ENCODE measurements at regions not wholly inside any gene's neighbourhood (a gene's known extent, or its start where the extent isn't known, plus 50 kb on each side); places are given as distances from the start of the nearest gene placed in this dataset.
"Not testable (repeated sequence)": the region's sequence is repeated elsewhere in the genome, so short reads cannot be mapped to it uniquely, and the experiment has no call there.

DNA sequence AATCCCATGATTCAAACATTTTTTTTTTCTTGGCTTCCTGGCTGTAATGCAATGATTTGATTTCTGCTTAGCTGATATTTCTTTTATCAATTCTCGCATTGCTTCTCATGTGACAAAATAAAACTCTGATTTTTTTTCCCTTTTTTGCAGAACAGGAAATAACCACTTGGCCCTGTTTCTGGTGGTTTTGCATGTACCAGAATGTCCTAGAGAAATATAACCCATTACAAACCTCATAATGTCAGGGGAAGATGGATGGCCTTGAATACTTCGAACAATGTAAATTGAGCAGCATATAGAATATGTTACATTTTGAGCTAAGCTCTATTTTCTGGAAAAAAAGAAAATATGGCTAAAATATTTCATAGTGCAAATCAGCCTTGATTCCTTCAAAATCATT, 275.6 kb downstream of the RAP2B start:
- in situ Hi-C loops (cut with MboI; ENCODE audit: low sequenced_read_pairs) = no loop called here

- in situ Hi-C loops (cut with MboI; ENCODE audit: low sequenced_read_pairs) = no loop called here
Observed at GRCh38 chr3:153438271-153438670, 276.2 kb downstream of the RAP2B start.

DNA sequence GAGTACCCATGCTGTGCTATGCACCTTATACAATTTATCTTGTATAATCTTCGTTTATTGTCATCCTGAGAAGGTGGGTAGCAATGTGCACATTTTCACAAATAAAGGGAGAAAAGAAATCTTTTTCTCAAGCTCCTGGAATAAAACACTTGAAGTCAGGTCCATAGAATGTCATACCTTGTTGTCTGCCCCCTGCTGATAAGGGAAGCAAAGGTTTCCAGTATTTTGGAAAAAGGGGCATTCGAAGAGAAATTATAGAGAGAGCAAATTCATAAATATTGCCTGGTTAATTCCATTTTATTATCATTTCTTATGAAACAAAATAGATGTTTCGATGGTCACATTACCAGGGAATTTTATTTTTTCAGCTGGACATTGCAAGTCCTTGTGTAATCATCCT, 277.8 kb downstream of the RAP2B start:
- in situ Hi-C loops (cut with MboI; ENCODE audit: low sequenced_read_pairs) = no loop called here

DNA sequence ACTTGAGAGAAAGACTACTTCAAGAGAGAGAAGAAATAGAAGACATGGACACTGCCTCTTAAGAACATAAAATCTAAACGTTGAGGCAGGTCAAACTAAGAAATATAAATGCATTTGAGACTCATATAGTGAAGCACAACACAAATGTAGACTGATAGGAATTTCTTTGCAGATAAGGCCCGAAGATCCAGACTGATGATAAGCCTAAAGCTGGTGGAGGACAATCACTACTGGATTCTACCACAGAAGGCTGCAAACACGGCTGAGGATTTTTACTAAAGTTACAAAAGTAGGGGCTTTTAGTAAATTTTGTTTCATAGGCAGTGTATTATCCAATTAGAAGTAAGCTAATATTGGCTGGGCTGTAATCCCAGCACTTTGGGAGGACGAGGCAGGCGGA, 278.3 kb downstream of the RAP2B start:
- in situ Hi-C loops (cut with MboI; ENCODE audit: low sequenced_read_pairs) = no loop called here

GRCh38 chr3:153442386-153442785, 280.4 kb downstream of the RAP2B start:
- in situ Hi-C loops (cut with MboI; ENCODE audit: low sequenced_read_pairs) = no loop called here

DNA sequence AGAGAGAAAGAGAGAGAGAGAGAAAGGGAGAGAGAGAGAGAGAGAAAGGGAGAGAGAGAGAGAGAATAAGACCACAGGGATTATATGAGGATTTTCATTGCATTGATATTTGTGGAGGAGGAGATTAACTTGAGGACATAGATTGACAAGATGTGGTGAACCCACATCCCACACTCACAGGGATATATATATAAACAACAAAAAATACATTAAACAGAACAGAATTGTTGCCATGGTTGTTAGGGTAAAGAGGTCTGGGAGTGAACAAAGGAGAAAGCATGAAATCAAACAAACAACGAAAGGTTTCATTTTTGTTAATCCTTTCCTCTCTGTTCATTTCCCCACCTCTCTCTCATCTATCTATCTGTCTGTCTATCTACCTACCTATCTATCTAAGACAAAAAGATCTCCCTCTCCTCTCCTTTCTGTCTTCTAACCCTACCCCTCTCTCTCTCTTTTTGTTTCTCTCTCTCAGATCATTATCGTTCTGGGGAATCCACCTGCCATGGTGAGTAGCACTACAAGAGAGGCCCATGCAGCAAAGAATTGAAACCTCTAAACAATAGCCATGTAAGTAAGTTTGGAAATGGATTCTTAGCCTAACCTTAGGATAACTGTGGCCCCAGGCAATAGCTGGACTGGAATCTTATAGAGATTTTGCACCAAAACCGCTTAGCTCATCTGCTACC, 280.9 kb downstream of the RAP2B start:
- in situ Hi-C loops (cut with MboI; ENCODE audit: low sequenced_read_pairs) = no loop called here

- in situ Hi-C loops (cut with MboI; ENCODE audit: low sequenced_read_pairs) = no loop called here
Observed at GRCh38 chr3:153443961-153444360, 281.9 kb downstream of the RAP2B start.

DNA sequence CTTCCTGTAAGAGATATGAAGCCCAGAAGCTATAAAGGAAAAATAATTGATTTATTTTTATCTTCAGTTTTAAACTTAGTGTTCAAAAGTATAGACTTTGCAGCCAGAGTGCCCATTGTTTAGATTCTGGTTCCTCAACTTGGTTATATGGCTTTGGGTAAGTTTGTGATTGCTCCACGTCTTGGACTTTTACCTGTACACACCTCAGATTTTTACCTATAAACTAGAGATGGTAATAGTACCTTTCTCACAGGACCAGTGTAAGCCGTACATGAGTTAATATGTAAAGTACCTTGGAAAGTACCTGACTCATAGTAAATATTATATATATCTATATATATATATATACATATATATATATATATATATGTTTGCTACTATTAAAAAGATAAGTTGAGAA, 283.8 kb downstream of the RAP2B start:
- in situ Hi-C loops (cut with MboI; ENCODE audit: low sequenced_read_pairs) = no loop called here

DNA sequence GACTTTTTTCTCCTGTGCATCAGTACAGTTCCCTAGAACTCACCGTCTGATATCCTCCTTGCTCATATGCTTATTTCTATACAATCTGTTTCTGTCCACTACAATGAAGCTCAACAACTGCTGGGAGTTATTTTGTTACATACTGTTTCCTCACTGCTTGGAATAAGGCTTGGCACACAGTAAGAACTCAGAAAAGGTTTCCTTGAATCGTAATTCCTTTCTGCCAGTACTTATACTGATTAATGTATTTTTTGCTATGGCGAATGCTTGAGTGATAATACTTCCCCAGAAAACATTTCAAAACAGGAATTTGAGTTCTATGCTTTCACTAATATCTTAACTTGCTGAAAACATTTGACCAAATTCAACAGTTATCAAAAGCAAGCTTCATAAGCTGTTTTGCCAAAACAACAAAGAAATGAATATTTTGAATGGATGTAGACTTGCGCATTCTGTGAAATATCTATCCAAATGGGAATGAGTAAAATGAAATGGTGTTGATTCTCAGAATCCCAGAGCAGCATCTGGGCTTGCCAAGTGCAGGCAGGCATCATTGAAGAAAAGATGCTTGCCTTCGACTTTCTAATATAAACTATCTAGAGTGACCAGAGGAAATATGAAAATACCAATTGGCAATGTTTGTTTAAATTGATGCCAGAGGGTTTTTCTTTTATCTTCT, 286.3 kb downstream of the RAP2B start:
- in situ Hi-C loops (cut with MboI; ENCODE audit: low sequenced_read_pairs) = no loop called here

DNA sequence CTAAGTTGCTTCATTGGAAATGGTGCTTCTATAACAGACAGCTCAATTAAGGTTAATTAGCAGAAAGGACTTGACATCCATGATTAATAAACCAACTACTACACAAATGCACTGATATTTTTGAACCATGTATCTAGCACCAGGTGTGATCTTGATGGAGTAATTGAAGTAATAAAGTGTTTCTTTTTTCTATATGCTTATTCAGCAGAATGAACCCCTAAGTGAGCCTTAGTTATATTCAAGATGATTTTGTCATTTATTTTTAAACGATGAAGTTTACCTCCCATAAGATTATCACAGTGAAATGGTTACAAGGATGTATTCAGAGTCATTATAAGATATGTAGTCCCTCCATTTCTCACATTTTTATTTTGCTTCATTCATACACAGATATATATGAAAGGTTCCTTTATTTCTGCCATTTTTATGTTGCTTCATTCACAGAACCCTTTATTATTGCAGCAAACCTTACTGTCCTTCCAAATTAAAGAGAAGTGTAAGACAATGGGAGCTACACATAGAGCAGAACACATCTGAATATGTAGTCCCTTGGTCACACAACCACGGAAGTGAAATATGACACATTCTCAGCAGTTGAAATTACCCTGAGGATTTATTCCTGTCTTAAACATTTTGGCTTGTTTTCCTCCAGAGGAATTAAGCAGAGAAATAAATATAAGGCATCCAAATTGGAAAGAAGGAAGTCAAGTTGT, 295.0 kb downstream of the RAP2B start:
- in situ Hi-C loops (cut with MboI; ENCODE audit: low sequenced_read_pairs) = no loop called here

GRCh38 chr3:153458881-153459280, 296.9 kb downstream of the RAP2B start:
- in situ Hi-C loops (cut with MboI; ENCODE audit: low sequenced_read_pairs) = no loop called here

GRCh38 chr3:153462545-153462944, 300.5 kb downstream of the RAP2B start:
- in situ Hi-C loops (cut with MboI; ENCODE audit: low sequenced_read_pairs) = no loop called here

GRCh38 chr3:153463895-153464294, 301.9 kb downstream of the RAP2B start:
- in situ Hi-C loops (cut with MboI; ENCODE audit: low sequenced_read_pairs) = no loop called here

- in situ Hi-C loops (cut with MboI; ENCODE audit: low sequenced_read_pairs) = no loop called here
Observed at GRCh38 chr3:153469162-153469561, 307.1 kb downstream of the RAP2B start.

- in situ Hi-C loops (cut with MboI; ENCODE audit: low sequenced_read_pairs) = no loop called here
Observed at GRCh38 chr3:153484842-153485241, 322.8 kb downstream of the RAP2B start.

DNA sequence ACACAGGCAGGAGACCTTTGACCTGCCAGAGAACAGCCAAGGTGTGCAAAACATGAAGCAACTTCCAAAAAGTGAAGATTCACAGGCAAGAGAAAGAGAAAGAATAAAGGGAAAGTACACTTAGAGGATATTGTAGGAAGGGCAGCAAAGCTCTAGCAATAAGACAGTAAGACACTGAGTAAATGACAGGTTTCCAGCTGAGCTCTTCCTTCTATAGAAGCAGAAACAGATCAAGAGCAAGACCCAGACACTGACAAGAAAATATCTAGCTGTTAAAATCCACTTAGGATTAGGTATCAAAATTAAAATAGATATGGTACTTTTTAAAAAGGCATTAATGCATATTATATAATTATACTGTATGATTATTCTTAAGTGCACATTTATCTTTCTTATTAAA, 333.4 kb downstream of the RAP2B start:
- in situ Hi-C loops (cut with MboI; ENCODE audit: low sequenced_read_pairs) = no loop called here

- in situ Hi-C loops (cut with MboI; ENCODE audit: low sequenced_read_pairs) = no loop called here
Observed at GRCh38 chr3:153502682-153503081, 340.7 kb downstream of the RAP2B start.

DNA sequence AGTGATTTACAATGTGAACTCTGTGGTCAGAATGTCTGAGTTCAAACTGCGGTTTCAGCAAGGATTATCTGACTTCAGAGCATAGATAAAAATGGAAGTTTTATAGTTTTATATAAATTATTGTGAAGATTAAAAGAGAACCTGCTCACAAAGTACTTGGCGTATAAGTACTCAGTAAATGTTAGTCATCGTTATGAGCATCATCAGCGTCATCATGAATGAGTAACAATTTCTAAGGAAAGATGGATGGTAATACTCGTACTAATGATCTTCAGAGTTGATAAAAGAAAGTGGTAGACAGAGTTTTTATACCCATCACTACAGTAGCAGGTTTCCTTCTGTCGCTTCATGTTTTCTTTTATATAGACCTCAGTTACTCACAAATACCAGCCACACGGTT, 341.8 kb downstream of the RAP2B start:
- in situ Hi-C loops (cut with MboI; ENCODE audit: low sequenced_read_pairs) = no loop called here

- in situ Hi-C loops (cut with MboI; ENCODE audit: low sequenced_read_pairs) = not testable (repeated sequence)
Observed at GRCh38 chr3:153506205-153506604, 344.2 kb downstream of the RAP2B start.

DNA sequence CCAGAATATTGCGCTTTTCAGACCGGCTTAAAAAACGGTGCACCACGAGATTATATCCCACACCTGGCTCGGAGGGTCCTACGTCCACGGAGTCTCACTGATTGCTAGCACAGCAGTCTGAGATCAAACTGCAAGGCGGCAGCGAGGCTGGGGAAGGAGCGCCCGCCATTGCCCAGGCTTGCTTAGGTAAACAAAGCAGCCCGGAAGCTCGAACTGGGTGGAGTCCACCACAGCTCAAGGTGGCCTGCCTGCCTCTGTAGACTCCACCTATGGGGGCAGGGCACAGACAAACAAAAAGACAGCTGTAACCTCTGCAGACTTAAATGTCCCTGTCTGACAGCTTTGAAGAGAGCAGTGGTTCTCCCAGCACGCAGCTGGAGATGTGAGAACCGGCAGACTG, 344.7 kb downstream of the RAP2B start:
- in situ Hi-C loops (cut with MboI; ENCODE audit: low sequenced_read_pairs) = not testable (repeated sequence)

GRCh38 chr3:153513236-153513635, 351.2 kb downstream of the RAP2B start:
- in situ Hi-C loops (cut with MboI; ENCODE audit: low sequenced_read_pairs) = no loop called here

- in situ Hi-C loops (cut with MboI; ENCODE audit: low sequenced_read_pairs) = no loop called here
Observed at GRCh38 chr3:153528473-153528872, 366.4 kb downstream of the RAP2B start.
